ENCODE measurements at regions not wholly inside any gene's neighbourhood (a gene's known extent, or its start where the extent isn't known, plus 50 kb on each side); places are given as distances from the start of the nearest gene placed in this dataset.
A peak's percentile ranks its signal among the peaks of the same experiment; 100 is the strongest.

DNA sequence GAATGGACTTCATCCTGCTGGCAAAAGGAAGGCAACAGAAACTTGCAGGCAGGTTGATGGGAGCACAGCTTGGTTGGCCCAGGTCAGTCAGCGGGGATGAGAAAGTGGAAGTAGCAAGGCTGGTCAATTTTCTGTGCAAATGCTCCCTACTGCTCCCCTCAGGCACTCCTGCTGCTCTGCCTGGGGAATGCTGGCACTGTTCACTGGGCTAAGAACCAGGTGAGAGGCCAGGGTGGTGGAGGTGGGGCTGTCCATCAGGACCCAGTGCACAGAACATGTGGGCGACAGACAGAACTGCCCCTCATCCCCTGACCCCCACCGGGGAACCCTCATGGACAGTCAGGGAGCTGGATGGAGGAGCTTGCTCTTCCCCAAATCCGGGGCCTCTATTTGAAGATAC lies 593.1 kb downstream of the IRX1 start:
- Histone ChIP-seq H2AK5ac (ENCODE audit: insufficient read length, low read length) (no peak overlapping the region), H3K4me2 (ENCODE audit: insufficient read depth, insufficient read length, low read length) (no peak overlapping the region), H2BK120ac (ENCODE audit: low read depth, low read length, poor library complexity, severe bottlenecking) (no peak overlapping the region), H3K27ac (ENCODE audit: insufficient read length, low read depth, low read length) (no peak overlapping the region), H2BK20ac (ENCODE audit: low read depth, low read length, poor library complexity, severe bottlenecking) (no peak overlapping the region), H4K8ac (replicated peaks; ENCODE audit: insufficient read length, low read depth, low read length) (no peak overlapping the region), H3K27me3 (ENCODE audit: insufficient read depth, low read length) (no peaks in the 10 kb centered on the region), H3K79me1 (ENCODE audit: insufficient read depth, low read depth, low read length, poor library complexity, severe bottlenecking) (no peaks in the 10 kb centered on the region), H4K20me1 (ENCODE audit: control insufficient read depth, insufficient read depth, insufficient read length) (no peaks in the 10 kb centered on the region), H3T11ph (ENCODE audit: low read length) (no peak overlapping the region), H2BK5ac (ENCODE audit: insufficient read length, low read length) (no peak overlapping the region), H3K79me2 (ENCODE audit: insufficient read depth, low read length) (no peaks in the 10 kb centered on the region), H4K5ac (ENCODE audit: insufficient read length, low read depth, low read length) (no peak overlapping the region), H4K91ac (ENCODE audit: insufficient read length, low read depth, low read length) (no peak overlapping the region), H3K23me2 (ENCODE audit: insufficient read length, low read depth, low read length, poor library complexity, severe bottlenecking) (no peaks in the 10 kb centered on the region), H3K23ac (ENCODE audit: insufficient read length, low read depth, low read length) (no peak overlapping the region), H3K14ac (ENCODE audit: insufficient read depth, low read length) (no peak overlapping the region), H2BK15ac (ENCODE audit: low read depth, low read length) (no peak overlapping the region), H2BK12ac (ENCODE audit: insufficient read length, low read depth, low read length) (no peak overlapping the region), H3K18ac (ENCODE audit: insufficient read length, low read depth, low read length) (no peak overlapping the region), H3K9ac (ENCODE audit: extremely low read depth, insufficient read length, low read length) (no peak overlapping the region), H3K4me1 (ENCODE audit: insufficient read depth, low read length) (no peaks in the 10 kb centered on the region), H2AFZ (ENCODE audit: low read length) (no peak overlapping the region), H3K9me3 (ENCODE audit: control insufficient read depth, low read depth, low read length) (no peaks in the 10 kb centered on the region), H3K4ac (ENCODE audit: low read depth, low read length) (no peak overlapping the region), H3K56ac (ENCODE audit: insufficient read length, low read depth, low read length) (no peak overlapping the region)
- H3K9me3 Mint-ChIP-seq, result peaks cover 17 to 19% of the 10 kb centered on the region in 2 experiments
- DNase-seq, result peak; percentile 47
- no CpG with 5 or more reads among the region's 4 CpGs for WGBS (ENCODE audit: extremely low coverage, insufficient read length, low lambda C conversion rate)
- TF ChIP-seq, protein P1, sequence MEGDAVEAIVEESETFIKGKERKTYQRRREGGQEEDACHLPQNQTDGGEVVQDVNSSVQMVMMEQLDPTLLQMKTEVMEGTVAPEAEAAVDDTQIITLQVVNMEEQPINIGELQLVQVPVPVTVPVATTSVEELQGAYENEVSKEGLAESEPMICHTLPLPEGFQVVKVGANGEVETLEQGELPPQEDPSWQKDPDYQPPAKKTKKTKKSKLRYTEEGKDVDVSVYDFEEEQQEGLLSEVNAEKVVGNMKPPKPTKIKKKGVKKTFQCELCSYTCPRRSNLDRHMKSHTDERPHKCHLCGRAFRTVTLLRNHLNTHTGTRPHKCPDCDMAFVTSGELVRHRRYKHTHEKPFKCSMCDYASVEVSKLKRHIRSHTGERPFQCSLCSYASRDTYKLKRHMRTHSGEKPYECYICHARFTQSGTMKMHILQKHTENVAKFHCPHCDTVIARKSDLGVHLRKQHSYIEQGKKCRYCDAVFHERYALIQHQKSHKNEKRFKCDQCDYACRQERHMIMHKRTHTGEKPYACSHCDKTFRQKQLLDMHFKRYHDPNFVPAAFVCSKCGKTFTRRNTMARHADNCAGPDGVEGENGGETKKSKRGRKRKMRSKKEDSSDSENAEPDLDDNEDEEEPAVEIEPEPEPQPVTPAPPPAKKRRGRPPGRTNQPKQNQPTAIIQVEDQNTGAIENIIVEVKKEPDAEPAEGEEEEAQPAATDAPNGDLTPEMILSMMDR (conservative IDR thresholded peaks at IDR 0.05), result 0 out of 3 replicates have a peak, but pooled peaks have one; percentile 13
- H3K4me1 Mint-ChIP-seq, result peaks cover 2 to 7% of the 10 kb centered on the region in 2 experiments; a peak in 3 of 4 replicates
- no peaks in the 10 kb centered on the region for H3K27me3 Mint-ChIP-seq (ENCODE audit: low read depth)
- H3K27ac Mint-ChIP-seq, result no peak overlapping the region
- H3K36me3 Mint-ChIP-seq (ENCODE audit: insufficient read depth in 1 of 3, low read depth in 3 of 3), result peaks cover 2 to 18% (median 3%) of the 10 kb centered on the region in 3 experiments; a peak in 6 of 7 replicates
- H3K4me3 Mint-ChIP-seq, result no peak overlapping the region

All from H9 (cell line).